GM23338 (cell line): ENCODE measurements at regions not wholly inside any gene's neighbourhood (a gene's known extent, or its start where the extent isn't known, plus 50 kb on each side); places are given as distances from the start of the nearest gene placed in this dataset.

Source experiments
- ATAC-seq: fragments of 200-7000 bp; cut with Tn5 transposase; 3 replicates; pipeline ENCODE4 v1.9.1; 2020
- DNase-seq: peaks from one replicate; pipeline ENCODE4 v3.0.0-alpha.2; 2015; ENCODE audit warnings: low spot score
- H2AFZ ChIP-seq: fragments of 200-600 bp; sonication (generic); 2 replicates; pipeline ENCODE4 v1.8.0; 2016; ENCODE audit warnings: antibody characterized with exemption, mild to moderate bottlenecking, moderate library complexity
- H3F3A ChIP-seq: fragments of 200-600 bp; sonication (generic); replicated peaks from 2 replicates; pipeline ENCODE4 v1.8.0; 2017; ENCODE audit warnings: antibody characterized with exemption, mixed run types, low read depth
- H3K27ac ChIP-seq: fragments of 200-600 bp; sonication (generic); 2 replicates; pipeline ENCODE4 v1.6.1; 2016; ENCODE audit warnings: low read depth
- H3K27me3 ChIP-seq: fragments of 200-600 bp; sonication (generic); 2 replicates; pipeline ENCODE4 v1.8.0; 2016; ENCODE audit warnings: mild to moderate bottlenecking, mixed run types, moderate library complexity; ENCODE audit not compliant: insufficient read depth
- H3K36me3 ChIP-seq: fragments of 200-600 bp; sonication (generic); 2 replicates; pipeline ENCODE4 v1.8.0; 2016; ENCODE audit warnings: mild to moderate bottlenecking; ENCODE audit not compliant: insufficient read depth
- H3K4me1 ChIP-seq: fragments of 200-600 bp; sonication (generic); 2 replicates; pipeline ENCODE4 v1.8.0; 2016; ENCODE audit warnings: mild to moderate bottlenecking, moderate library complexity; ENCODE audit not compliant: insufficient read depth
- H3K4me2 ChIP-seq: fragments of 200-600 bp; sonication (generic); 2 replicates; pipeline ENCODE4 v1.7.1; 2017; ENCODE audit warnings: mixed run types
- H3K4me3 ChIP-seq: fragments of 200-600 bp; sonication (generic); 2 replicates; pipeline ENCODE4 v1.6.1; 2016; ENCODE audit warnings: mixed run types
- H3K79me2 ChIP-seq: fragments of 200-600 bp; sonication (generic); replicated peaks from 2 replicates; pipeline ENCODE4 v1.8.0; 2017; ENCODE audit warnings: mild to moderate bottlenecking; ENCODE audit not compliant: insufficient read depth
- H3K9me2 ChIP-seq: fragments of 200-600 bp; sonication (generic); 2 replicates; pipeline ENCODE4 v1.8.0; 2017; ENCODE audit not compliant: insufficient read depth
- H4K20me1 ChIP-seq: fragments of 200-600 bp; sonication (generic); replicated peaks from 2 replicates; pipeline ENCODE4 v1.8.0; 2017; ENCODE audit warnings: mild to moderate bottlenecking; ENCODE audit not compliant: insufficient read depth
- H3K27ac Mint-ChIP-seq: 2 replicates; pipeline ENCODE4 v1.8.0; 2020; ENCODE audit warnings: inconsistent platforms, mild to moderate bottlenecking, moderate library complexity, mixed read lengths
- H3K27me3 Mint-ChIP-seq: 3 replicates; pipeline ENCODE4 v1.8.0; 2022; ENCODE audit warnings: low read depth, mild to moderate bottlenecking, moderate library complexity, mixed read lengths, inconsistent platforms; ENCODE audit not compliant: insufficient read depth, poor library complexity
- H3K36me3 Mint-ChIP-seq: 3 replicates; pipeline ENCODE4 v1.8.0; 2021; ENCODE audit warnings: low read depth, mild to moderate bottlenecking, inconsistent platforms, moderate library complexity, mixed read lengths
- H3K4me1 Mint-ChIP-seq: 3 replicates; pipeline ENCODE4 v1.8.0; 2020; ENCODE audit warnings: mild to moderate bottlenecking, inconsistent platforms, mixed read lengths
- H3K4me3 Mint-ChIP-seq: 3 replicates; pipeline ENCODE4 v1.8.0; 2021; ENCODE audit warnings: moderate library complexity, mild to moderate bottlenecking, inconsistent platforms, mixed read lengths
- H3K9me3 Mint-ChIP-seq: 3 replicates; pipeline ENCODE4 v1.8.0; 2020; ENCODE audit warnings: moderate library complexity, mild to moderate bottlenecking, inconsistent platforms, mixed read lengths
- CREB1 ChIP-seq: fragments of 250-450 bp; sonication (Bioruptor Pico); IDR thresholded peaks from 2 replicates; pipeline ENCODE4 v1.5.0; 2020; ENCODE audit warnings: low read depth, mild to moderate bottlenecking, moderate library complexity
- CTCF ChIP-seq, 2 experiments: fragments of 200-600 bp in 1 of 2; sonication (generic) in 1 of 2; conservative IDR thresholded peaks; 2 replicates each; pipeline versions ENCODE4 v1.5.1 to v1.6.1; 2016 to 2017; ENCODE audit warnings: antibody characterized with exemption in 2 of 2, low read depth in 2 of 2, mild to moderate bottlenecking in 2 of 2, moderate library complexity in 1 of 2
- EZH2 ChIP-seq: fragments of 200-600 bp; sonication (generic); IDR thresholded peaks from one replicate; pipeline ENCODE4 v1.8.0; 2017; ENCODE audit warnings: antibody characterized with exemption, mild to moderate bottlenecking, low read depth; ENCODE audit not compliant: unreplicated experiment
- EZH2phosphoT487 ChIP-seq: fragments of 200-600 bp; sonication (generic); IDR thresholded peaks from one replicate; pipeline ENCODE4 v1.8.1; 2018; ENCODE audit warnings: antibody characterized with exemption; ENCODE audit not compliant: unreplicated experiment
- JUNB ChIP-seq: IDR thresholded peaks from one replicate; pipeline ENCODE4 v1.6.1; 2016; ENCODE audit warnings: antibody characterized with exemption; ENCODE audit not compliant: unreplicated experiment
- NANOG ChIP-seq: IDR thresholded peaks from 2 replicates; pipeline ENCODE4 v1.6.1; 2016; ENCODE audit warnings: antibody characterized with exemption, borderline replicate concordance
- ZNF114 ChIP-seq: fragments of 250-450 bp; sonication (Bioruptor Pico); IDR thresholded peaks from 2 replicates; pipeline ENCODE4 v1.5.0; 2020; ENCODE audit warnings: mild to moderate bottlenecking, moderate library complexity
- ZNF462 ChIP-seq: fragments of 250-450 bp; sonication (Bioruptor Pico); IDR thresholded peaks from 2 replicates; pipeline ENCODE4 v1.5.0; 2020; ENCODE audit warnings: mild to moderate bottlenecking, moderate library complexity
- TF ChIP-seq, protein P1 (sequence below): IDR thresholded peaks from one replicate; pipeline ENCODE4 v1.6.1; 2018; ENCODE audit warnings: antibody characterized with exemption; ENCODE audit not compliant: unreplicated experiment
- TF ChIP-seq, protein P2 (sequence below): IDR thresholded peaks from 2 replicates; pipeline ENCODE4 v1.6.1; 2016; ENCODE audit warnings: antibody characterized with exemption

DNA sequence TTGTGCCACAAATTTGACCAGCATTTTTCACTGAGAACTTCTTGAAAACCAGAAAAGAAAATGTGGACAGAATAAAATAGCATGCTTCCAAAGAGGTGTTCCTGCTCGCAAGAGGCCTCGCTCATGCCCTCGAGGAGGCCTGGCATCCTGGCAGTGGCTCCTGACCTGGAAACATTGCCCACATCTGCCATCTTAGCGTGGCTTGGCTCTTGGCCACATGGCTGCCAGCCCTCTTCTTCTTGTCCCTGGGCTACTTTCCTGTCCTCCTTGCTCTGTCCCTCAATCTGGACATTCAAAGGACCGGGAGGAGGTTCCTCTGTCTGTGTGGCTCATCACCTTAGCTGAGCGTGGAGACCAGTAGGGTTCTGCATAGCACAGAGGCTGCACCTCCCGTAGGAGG, 131.6 kb upstream of the TMEM72 start:
- Mint-ChIP-seq H3K27me3 (no peaks in the 10 kb centered on the region), H3K9me3 (no peaks in the 10 kb centered on the region), H3K4me1 (no peaks in the 10 kb centered on the region; the same call in 1 of the 3 replicates), H3K36me3 (no peaks in the 10 kb centered on the region), H3K27ac (no peak overlapping the region), H3K4me3 (no peak overlapping the region)
- H3K36me3 ChIP-seq, result no peaks in the 10 kb centered on the region
- ATAC-seq (no peak), DNase-seq (no peak)
- TF ChIP-seq NANOG (no peak), ZNF114 (CRISPR knock-in tag) (no peak), JUNB (no peak), CREB1 (CRISPR knock-in tag) (no peak), EZH2phosphoT487 (no peak), EZH2 (no peak), CTCF (conservative IDR thresholded peaks at IDR 0.05; ENCODE audit: low read depth in 2 of 2) (no peak), ZNF462 (CRISPR knock-in tag) (no peak)
- TF ChIP-seq, protein P1, sequence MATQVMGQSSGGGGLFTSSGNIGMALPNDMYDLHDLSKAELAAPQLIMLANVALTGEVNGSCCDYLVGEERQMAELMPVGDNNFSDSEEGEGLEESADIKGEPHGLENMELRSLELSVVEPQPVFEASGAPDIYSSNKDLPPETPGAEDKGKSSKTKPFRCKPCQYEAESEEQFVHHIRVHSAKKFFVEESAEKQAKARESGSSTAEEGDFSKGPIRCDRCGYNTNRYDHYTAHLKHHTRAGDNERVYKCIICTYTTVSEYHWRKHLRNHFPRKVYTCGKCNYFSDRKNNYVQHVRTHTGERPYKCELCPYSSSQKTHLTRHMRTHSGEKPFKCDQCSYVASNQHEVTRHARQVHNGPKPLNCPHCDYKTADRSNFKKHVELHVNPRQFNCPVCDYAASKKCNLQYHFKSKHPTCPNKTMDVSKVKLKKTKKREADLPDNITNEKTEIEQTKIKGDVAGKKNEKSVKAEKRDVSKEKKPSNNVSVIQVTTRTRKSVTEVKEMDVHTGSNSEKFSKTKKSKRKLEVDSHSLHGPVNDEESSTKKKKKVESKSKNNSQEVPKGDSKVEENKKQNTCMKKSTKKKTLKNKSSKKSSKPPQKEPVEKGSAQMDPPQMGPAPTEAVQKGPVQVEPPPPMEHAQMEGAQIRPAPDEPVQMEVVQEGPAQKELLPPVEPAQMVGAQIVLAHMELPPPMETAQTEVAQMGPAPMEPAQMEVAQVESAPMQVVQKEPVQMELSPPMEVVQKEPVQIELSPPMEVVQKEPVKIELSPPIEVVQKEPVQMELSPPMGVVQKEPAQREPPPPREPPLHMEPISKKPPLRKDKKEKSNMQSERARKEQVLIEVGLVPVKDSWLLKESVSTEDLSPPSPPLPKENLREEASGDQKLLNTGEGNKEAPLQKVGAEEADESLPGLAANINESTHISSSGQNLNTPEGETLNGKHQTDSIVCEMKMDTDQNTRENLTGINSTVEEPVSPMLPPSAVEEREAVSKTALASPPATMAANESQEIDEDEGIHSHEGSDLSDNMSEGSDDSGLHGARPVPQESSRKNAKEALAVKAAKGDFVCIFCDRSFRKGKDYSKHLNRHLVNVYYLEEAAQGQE, result no peak
- TF ChIP-seq, protein P2, sequence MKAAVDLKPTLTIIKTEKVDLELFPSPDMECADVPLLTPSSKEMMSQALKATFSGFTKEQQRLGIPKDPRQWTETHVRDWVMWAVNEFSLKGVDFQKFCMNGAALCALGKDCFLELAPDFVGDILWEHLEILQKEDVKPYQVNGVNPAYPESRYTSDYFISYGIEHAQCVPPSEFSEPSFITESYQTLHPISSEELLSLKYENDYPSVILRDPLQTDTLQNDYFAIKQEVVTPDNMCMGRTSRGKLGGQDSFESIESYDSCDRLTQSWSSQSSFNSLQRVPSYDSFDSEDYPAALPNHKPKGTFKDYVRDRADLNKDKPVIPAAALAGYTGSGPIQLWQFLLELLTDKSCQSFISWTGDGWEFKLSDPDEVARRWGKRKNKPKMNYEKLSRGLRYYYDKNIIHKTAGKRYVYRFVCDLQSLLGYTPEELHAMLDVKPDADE, result no peak
- H2AFZ ChIP-seq, result no peak overlapping the region
- H3K27ac ChIP-seq, result no peak overlapping the region
- no peaks in the 10 kb centered on the region for H3K27me3 ChIP-seq
- no peaks in the 10 kb centered on the region for H3K4me1 ChIP-seq
- no peaks in the 10 kb centered on the region for H4K20me1 ChIP-seq
- no peak overlapping the region for H3K4me2 ChIP-seq
- H3K79me2 ChIP-seq, result no peaks in the 10 kb centered on the region
- H3F3A ChIP-seq, result no peaks in the 10 kb centered on the region
- no peaks in the 10 kb centered on the region for H3K9me2 ChIP-seq
- no peak overlapping the region for H3K4me3 ChIP-seq
